Activated CD8-positive, alpha-beta T cell treated with anti-CD3 and anti-CD28 coated beads, Interleukin-2, amount 10 ng/mL, durations not matched to agents 7 days and 5 days (primary cell): ENCODE measurements at regions not wholly inside any gene's neighbourhood (a gene's known extent, or its start where the extent isn't known, plus 50 kb on each side); places are given as distances from the start of the nearest gene placed in this dataset.

Experiments used
- ATAC-seq: fragments of 150-1000 bp; cut with Tn5 transposase; one replicate; pipeline ENCODE4 v1.10.0; 2021; ENCODE audit warnings: moderate library complexity
- CTCF ChIA-PET: fragments of 350-600 bp; sonication (Branson Sonifier 250); formaldehyde crosslinking; loops from one replicate; lab custom pipeline; 2021; ENCODE audit warnings: antibody characterized with exemption; lab: Charles Lee
- POLR2A ChIA-PET: fragments of 350-600 bp; sonication (Branson Sonifier 250); formaldehyde crosslinking; loops from one replicate; lab custom pipeline; 2021; ENCODE audit warnings: antibody characterized with exemption; lab: Charles Lee
- DNase-seq: peaks from one replicate; pipeline ENCODE4 v3.0.0-alpha.2; 2020
- H3K27ac Mint-ChIP-seq: one replicate; pipeline ENCODE4 v1.8.0; 2021; ENCODE audit warnings: mild to moderate bottlenecking, mixed read lengths
- H3K27me3 Mint-ChIP-seq: one replicate; pipeline ENCODE4 v1.8.0; 2021; ENCODE audit warnings: low read depth, mixed read lengths
- H3K36me3 Mint-ChIP-seq: one replicate; pipeline ENCODE4 v1.8.0; 2021; ENCODE audit warnings: low read depth, mixed read lengths
- H3K4me1 Mint-ChIP-seq: one replicate; pipeline ENCODE4 v1.8.0; 2021; ENCODE audit warnings: low read depth, mixed read lengths
- H3K4me3 Mint-ChIP-seq: one replicate; pipeline ENCODE4 v1.8.0; 2021; ENCODE audit warnings: mild to moderate bottlenecking, mixed read lengths
- H3K9me3 Mint-ChIP-seq: one replicate; pipeline ENCODE4 v1.8.0; 2022; ENCODE audit warnings: mixed read lengths; ENCODE audit not compliant: insufficient read depth

DNA sequence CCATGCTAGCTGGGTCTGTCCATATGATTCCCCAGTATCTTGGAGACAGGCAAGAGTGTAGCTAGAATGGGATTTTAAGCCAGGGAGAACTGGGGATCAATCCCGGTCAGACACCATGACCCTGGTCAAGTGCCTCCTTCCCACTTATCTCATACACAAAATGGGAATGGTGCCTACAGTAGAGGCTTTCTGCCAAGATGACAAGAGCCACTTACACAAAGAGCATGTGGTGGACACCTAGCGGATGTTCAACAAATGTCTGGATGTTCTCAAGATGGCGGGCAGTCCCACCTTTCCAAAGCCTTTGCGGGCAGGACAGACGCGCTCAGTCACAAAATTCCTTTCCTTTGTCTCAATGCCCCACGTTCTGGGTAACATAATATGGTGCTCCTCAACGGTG, 57.3 kb downstream of the MAF start:
- CTCF ChIA-PET, result no interaction called here
- H3K4me3 Mint-ChIP-seq, result no peak overlapping the region
- no peaks in the 10 kb centered on the region for H3K9me3 Mint-ChIP-seq
- H3K4me1 Mint-ChIP-seq, result no peaks in the 10 kb centered on the region
- DNase-seq, result no peak
- POLR2A ChIA-PET, result no interaction called here
- H3K27me3 Mint-ChIP-seq, result peaks cover 6% of the 10 kb centered on the region
- no peak overlapping the region for H3K27ac Mint-ChIP-seq
- no peaks in the 10 kb centered on the region for H3K36me3 Mint-ChIP-seq
- ATAC-seq, result no peak

DNA sequence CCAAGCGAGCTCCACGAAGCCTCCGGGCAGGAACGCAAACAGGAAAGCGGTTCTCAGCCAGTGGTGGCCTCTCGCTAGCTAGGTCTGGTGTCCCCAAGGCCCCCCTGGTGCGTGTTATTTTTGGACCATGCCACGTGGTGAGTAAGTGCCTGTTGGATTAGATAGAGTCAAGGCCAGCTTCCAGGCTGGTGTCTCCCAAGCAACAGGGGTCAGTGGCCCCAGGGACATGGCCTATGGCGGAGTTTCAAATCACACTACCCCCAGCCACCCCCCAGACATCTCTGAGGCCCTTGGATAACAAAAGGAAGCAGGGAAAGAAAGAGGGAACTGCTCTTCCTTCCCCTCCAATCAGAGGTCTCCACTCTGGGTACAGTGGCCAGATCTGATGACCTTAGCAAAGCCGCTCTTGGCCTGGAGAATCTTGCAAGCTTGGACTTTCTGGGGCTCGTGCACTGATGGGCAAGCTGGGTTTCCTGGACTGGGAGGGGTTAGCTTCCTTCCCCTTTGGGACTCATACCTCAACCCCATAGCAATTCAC, 58.2 kb downstream of the MAF start:
- Mint-ChIP-seq H3K4me3 (no peak overlapping the region), H3K27ac (no peak overlapping the region), H3K4me1 (no peaks in the 10 kb centered on the region), H3K9me3 (no peaks in the 10 kb centered on the region), H3K36me3 (no peaks in the 10 kb centered on the region), H3K27me3 (peaks cover 3% of the 10 kb centered on the region)
- CTCF ChIA-PET, result no interaction called here
- POLR2A ChIA-PET, result no interaction called here
- DNase-seq (no peak), ATAC-seq (no peak)

DNA sequence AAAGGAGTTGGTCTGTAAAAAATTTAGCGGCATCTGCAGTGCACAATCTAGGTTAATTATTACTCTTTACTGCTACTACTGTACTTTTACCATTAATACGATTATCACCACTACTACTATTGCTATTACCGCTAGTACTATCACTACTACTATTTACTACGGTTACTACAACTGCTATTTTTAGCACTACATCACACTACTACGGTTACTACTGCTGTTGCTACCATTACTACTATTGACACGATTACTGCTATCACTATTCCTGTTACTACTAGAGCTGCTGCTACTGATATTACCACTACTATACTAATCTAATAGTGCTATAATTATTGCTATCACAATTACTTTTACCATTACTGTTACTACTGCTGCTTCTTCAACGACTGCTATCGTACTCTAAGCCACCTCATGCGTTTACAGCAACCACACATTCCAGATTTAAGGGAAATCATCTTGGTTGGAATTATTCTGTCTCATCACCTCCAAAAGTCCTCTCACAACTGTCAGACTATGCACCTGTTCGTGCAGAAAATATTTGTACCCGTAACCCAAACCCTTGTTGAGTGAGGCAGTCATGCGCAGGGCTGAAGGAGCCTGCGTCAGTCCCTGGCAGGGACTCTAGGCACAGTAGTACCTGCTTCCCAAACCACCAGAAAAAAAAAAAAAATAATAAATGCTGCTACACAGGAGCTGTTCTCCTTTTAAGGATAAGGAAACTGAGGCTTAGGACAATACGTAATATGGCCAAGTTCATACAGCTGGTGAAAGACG, 59.5 kb downstream of the MAF start:
- Mint-ChIP-seq H3K27ac (no peak overlapping the region), H3K27me3 (no peaks in the 10 kb centered on the region), H3K4me1 (no peaks in the 10 kb centered on the region), H3K9me3 (no peaks in the 10 kb centered on the region), H3K36me3 (no peaks in the 10 kb centered on the region), H3K4me3 (no peak overlapping the region)
- DNase-seq, result no peak
- no peak for ATAC-seq
- ChIA-PET POLR2A (no interaction called here), CTCF (no interaction called here)

DNA sequence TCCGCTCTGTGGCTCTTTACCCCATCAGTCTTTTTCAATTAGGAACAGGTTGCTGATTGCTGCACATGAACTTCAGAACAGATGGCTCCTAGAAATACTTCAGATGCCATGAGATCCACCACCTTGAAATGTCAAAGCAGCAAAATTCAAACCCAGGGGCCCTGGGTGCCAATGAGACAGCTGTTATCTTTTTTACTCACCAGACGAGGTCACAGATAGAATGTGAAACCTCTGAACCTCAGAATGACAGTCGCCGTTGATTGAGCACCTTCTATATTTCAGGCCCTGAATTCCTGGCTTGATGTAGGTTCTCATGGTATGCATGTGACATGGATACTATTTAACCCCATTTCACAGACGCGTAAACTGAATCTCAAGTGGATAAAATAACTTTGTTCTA, 63.0 kb downstream of the MAF start:
- ChIA-PET CTCF (no interaction called here), POLR2A (no interaction called here)
- Mint-ChIP-seq H3K4me1 (no peaks in the 10 kb centered on the region), H3K9me3 (no peaks in the 10 kb centered on the region), H3K4me3 (no peak overlapping the region), H3K36me3 (no peaks in the 10 kb centered on the region), H3K27me3 (no peaks in the 10 kb centered on the region), H3K27ac (no peak overlapping the region)
- no peak for ATAC-seq
- no peak for DNase-seq

DNA sequence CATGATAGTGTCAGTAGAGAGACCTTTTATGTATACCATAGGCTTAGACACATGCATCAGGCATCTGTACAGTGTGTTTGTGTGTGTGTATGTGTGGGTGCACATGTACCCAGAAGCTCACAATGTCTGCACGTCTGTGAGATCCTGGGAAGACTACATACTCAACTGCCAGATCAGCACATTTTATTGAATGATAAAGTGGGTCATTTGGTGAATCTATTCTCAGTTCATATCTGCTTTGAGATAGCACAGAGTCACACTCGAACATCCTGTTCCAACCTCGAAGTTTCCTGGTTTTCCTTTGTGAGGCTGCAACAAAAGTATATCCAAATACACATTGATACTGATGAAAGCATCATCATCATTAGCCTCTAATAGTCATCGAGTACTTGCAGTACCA, 63.6 kb downstream of the MAF start:
- Mint-ChIP-seq H3K36me3 (no peaks in the 10 kb centered on the region), H3K27me3 (no peaks in the 10 kb centered on the region), H3K4me1 (no peaks in the 10 kb centered on the region), H3K9me3 (no peaks in the 10 kb centered on the region), H3K27ac (no peak overlapping the region), H3K4me3 (no peak overlapping the region)
- ATAC-seq, result no peak
- CTCF ChIA-PET, result no interaction called here
- POLR2A ChIA-PET, result no interaction called here
- DNase-seq, result no peak

DNA sequence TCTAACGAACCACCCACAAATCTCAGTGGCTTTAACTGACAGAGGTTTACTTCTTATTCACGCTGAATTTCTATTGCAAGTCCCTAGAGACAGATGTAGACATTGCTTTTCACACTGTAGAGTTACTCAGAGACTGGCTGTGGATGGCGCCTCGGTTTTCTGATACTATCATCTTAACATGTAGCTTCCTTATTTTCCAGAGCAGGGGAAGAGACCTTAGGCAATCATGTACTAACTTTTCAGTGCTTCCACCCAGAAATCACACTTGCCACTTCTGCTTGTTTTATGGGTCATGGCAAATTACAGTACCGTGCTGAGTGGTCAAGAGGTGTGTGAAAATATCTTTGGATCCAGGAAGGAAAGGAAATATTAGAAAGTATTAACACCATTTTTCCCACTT, 65.4 kb downstream of the MAF start:
- no peak overlapping the region for H3K27ac Mint-ChIP-seq
- no peaks in the 10 kb centered on the region for H3K4me1 Mint-ChIP-seq
- H3K36me3 Mint-ChIP-seq, result no peaks in the 10 kb centered on the region
- DNase-seq (no peak), ATAC-seq (no peak)
- CTCF ChIA-PET, result no interaction called here
- H3K9me3 Mint-ChIP-seq, result no peaks in the 10 kb centered on the region
- H3K4me3 Mint-ChIP-seq, result no peak overlapping the region
- POLR2A ChIA-PET, result no interaction called here
- no peaks in the 10 kb centered on the region for H3K27me3 Mint-ChIP-seq

DNA sequence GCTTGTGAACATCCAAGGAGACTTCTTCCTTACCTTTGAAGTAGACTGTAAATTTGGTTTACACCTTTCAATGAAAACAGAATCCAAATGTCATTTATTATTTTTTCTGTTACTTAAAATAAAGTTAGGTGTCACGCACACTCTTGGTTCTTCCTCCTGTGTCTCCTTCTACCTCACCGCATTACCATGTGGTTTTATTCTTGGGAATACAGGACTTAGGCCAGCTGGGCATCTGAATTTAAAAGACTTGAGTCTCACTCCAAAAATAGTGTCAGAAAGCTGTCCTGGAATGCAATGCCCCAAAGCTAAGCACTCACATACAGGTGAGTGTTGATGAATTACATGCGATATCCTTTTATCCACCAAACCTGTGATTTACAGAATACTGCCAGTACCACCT, 66.4 kb downstream of the MAF start:
- POLR2A ChIA-PET, result no interaction called here
- Mint-ChIP-seq H3K4me1 (no peaks in the 10 kb centered on the region), H3K9me3 (no peaks in the 10 kb centered on the region), H3K27ac (no peak overlapping the region), H3K4me3 (no peak overlapping the region), H3K36me3 (no peaks in the 10 kb centered on the region), H3K27me3 (no peaks in the 10 kb centered on the region)
- CTCF ChIA-PET, result no interaction called here
- ATAC-seq (no peak), DNase-seq (no peak)

DNA sequence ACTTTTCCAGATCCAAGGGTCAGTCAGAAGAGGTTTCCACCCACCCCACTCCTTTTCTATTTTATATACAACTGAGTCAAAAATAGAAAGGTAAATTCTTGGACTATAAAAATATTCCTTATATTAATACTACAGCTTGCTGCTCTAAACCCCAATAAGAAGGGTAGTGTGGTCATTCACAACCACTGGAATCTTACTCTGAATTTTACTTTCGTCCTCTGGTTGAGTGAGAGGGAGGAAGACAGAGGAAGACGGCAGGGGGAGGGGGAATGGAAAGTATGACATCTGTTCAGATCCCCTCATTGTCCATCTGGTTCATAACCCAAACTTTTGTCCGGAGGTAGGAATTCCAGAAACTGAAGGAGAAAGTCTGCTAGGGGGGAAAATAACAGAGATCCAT, 67.2 kb downstream of the MAF start:
- ATAC-seq (no peak), DNase-seq (no peak)
- Mint-ChIP-seq H3K27me3 (no peaks in the 10 kb centered on the region), H3K4me3 (no peak overlapping the region), H3K36me3 (no peaks in the 10 kb centered on the region), H3K9me3 (no peaks in the 10 kb centered on the region), H3K4me1 (no peaks in the 10 kb centered on the region), H3K27ac (no peak overlapping the region)
- ChIA-PET CTCF (no interaction called here), POLR2A (no interaction called here)

DNA sequence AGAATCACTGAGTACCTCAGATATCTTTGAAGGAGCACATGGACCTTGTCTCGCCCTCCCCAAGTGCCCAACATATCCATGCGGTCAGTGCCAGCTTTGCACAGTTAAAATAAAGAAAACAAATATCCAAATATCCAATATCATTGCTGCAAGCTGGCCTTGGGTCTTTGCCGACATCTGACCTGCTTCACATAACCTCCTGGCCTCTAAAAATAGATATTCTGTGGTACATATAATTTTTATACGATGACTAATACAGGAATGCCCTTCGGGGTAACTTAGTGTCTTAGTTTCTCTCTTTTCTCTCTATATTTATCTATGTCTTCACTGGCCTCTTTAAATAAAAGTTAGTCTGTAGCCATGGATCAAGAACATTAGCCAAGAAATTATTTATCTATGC, 67.8 kb downstream of the MAF start:
- Mint-ChIP-seq H3K27ac (no peak overlapping the region), H3K9me3 (no peaks in the 10 kb centered on the region), H3K36me3 (no peaks in the 10 kb centered on the region), H3K27me3 (no peaks in the 10 kb centered on the region), H3K4me3 (no peak overlapping the region), H3K4me1 (no peaks in the 10 kb centered on the region)
- ChIA-PET POLR2A (no interaction called here), CTCF (no interaction called here)
- no peak for DNase-seq
- ATAC-seq, result no peak

DNA sequence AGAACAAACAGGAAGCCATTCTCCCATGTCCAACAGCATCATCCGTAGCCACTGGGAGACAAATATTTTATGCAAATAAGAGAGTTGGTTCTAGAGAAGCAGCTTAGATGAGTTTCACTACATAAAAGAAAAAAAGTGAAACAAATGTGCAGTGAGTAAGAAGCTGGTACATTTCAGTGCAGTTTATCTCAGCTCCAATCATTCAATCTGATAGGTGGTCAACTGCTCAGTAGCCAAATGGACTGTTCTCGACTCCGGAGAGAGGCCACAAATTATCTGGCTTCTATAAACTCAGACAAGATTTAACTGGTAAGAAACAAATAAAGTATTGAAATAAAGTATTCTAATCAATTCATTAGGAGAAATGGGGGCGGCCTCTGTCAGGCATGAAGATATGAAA, 68.3 kb downstream of the MAF start:
- DNase-seq (no peak), ATAC-seq (no peak)
- CTCF ChIA-PET, result no interaction called here
- Mint-ChIP-seq H3K27me3 (no peaks in the 10 kb centered on the region), H3K27ac (no peak overlapping the region), H3K4me1 (no peaks in the 10 kb centered on the region), H3K4me3 (no peak overlapping the region), H3K36me3 (no peaks in the 10 kb centered on the region), H3K9me3 (no peaks in the 10 kb centered on the region)
- POLR2A ChIA-PET, result no interaction called here

DNA sequence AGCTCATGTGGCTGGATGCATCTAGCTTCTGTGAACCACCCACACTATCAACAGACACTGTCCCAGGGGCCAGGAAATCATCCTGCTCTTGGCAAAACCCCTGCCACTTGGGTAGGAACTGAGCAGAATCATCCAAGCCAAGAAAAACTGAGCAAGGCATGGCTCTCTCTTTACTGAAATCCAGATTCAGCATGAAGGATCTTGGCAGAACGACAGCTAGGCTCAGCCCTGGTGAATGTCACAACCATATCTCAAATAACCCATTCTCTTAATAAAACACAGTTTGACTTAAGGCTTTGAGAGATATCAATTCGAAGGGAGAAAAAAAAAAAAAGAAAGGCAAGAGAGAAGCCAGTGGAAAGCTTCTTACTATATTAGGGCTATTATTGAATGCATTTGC, 72.2 kb downstream of the MAF start:
- Mint-ChIP-seq H3K36me3 (no peaks in the 10 kb centered on the region), H3K9me3 (no peaks in the 10 kb centered on the region), H3K27ac (no peak overlapping the region), H3K4me3 (no peak overlapping the region), H3K27me3 (no peaks in the 10 kb centered on the region), H3K4me1 (no peaks in the 10 kb centered on the region)
- ChIA-PET CTCF (no interaction called here), POLR2A (interaction anchor here (0.6 kb wide), 1 partner anchor 20 kb away, joined by 3 read pairs; no protein-coding TSS in a partner anchor)
- ATAC-seq, result no peak
- no peak for DNase-seq

DNA sequence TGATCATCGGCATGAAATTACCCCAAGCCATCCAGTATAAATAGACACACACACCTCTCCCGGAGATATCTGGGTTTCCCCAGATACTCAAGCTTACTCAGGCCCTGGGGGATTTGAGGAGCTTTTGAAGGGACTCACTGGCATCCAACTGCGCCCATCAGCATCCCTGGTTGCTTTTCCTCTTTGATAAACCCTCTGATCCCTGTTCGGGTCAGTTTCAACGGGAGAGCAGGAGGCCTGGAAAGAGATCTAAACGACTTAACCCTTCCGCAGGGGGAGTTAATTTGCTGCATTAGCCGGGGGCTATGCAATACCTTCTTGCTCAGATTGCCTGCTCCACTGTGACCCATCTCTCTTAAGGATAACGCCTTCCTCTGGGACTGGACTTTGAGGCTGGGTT, 76.6 kb downstream of the MAF start:
- H3K9me3 Mint-ChIP-seq, result no peaks in the 10 kb centered on the region
- peaks cover 2% of the 10 kb centered on the region for H3K27me3 Mint-ChIP-seq
- POLR2A ChIA-PET, result no interaction called here
- DNase-seq, result no peak
- H3K4me3 Mint-ChIP-seq, result no peak overlapping the region
- H3K36me3 Mint-ChIP-seq, result no peaks in the 10 kb centered on the region
- CTCF ChIA-PET, result no interaction called here
- H3K27ac Mint-ChIP-seq, result no peak overlapping the region
- ATAC-seq, result no peak
- H3K4me1 Mint-ChIP-seq, result peaks cover 6% of the 10 kb centered on the region

DNA sequence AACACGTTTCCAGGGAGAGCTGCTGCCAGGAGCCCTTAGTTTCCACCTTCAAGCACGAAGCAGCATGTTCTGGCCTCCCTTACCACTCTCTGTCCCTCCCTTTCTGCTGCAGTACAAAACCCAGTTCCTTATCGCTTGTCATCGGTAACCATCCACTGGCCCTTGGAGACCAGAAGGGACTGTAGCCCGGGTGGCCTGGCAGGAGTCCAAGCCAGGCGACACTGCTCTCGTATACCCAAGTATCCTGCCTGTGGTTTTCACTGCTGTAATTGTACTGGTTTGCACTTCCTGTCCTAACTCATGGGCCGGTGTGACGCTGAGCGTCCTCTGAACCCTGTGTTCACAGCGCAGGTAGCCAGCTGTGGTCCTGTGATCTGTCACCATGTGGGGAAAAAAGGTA, 81.1 kb downstream of the MAF start:
- no peak overlapping the region for H3K27ac Mint-ChIP-seq
- no peak overlapping the region for H3K4me3 Mint-ChIP-seq
- peaks cover 2% of the 10 kb centered on the region for H3K27me3 Mint-ChIP-seq
- ChIA-PET CTCF (no interaction called here), POLR2A (no interaction called here)
- no peaks in the 10 kb centered on the region for H3K9me3 Mint-ChIP-seq
- no peak for ATAC-seq
- peaks cover 6% of the 10 kb centered on the region for H3K4me1 Mint-ChIP-seq
- H3K36me3 Mint-ChIP-seq, result no peaks in the 10 kb centered on the region
- DNase-seq, result no peak
